Astrocyte (in vitro differentiated cells and primary cell): ENCODE measurements at regions not wholly inside any gene's neighbourhood (a gene's known extent, or its start where the extent isn't known, plus 50 kb on each side); places are given as distances from the start of the nearest gene placed in this dataset.

Experiments used
- DNase-seq: peaks from one replicate; pipeline ENCODE4 v3.0.0-alpha.2; 2010; ENCODE audit warnings: low read depth
- FAIRE-seq: peaks from 2 replicates; lab custom pipeline; 2011; peaks lifted over from hg19 to GRCh38; lab: Jason Lieb, UNC
- H2AFZ ChIP-seq: 2 replicates; pipeline ENCODE4 v1.6.0; 2012; ENCODE audit warnings: low read depth, low read length, inconsistent platforms
- H3K27ac ChIP-seq: 2 replicates; pipeline ENCODE4 v1.5.1; 2011; ENCODE audit warnings: low read depth, low read length, inconsistent platforms
- H3K27me3 ChIP-seq: 2 replicates; pipeline ENCODE4 v1.6.0; 2011; ENCODE audit warnings: low read length, inconsistent platforms; ENCODE audit not compliant: insufficient read depth
- H3K36me3 ChIP-seq: 2 replicates; pipeline ENCODE4 v1.5.1; 2011; ENCODE audit warnings: low read length, inconsistent platforms; ENCODE audit not compliant: insufficient read depth
- H3K4me1 ChIP-seq: 2 replicates; pipeline ENCODE4 v1.5.1; 2011; ENCODE audit warnings: low read length, inconsistent platforms; ENCODE audit not compliant: insufficient read depth
- H3K4me2 ChIP-seq: 2 replicates; pipeline ENCODE4 v1.6.0; 2012; ENCODE audit warnings: low read length, inconsistent platforms
- H3K4me3 ChIP-seq: 2 replicates; pipeline ENCODE4 v1.5.1; 2011; ENCODE audit warnings: low read depth, mild to moderate bottlenecking, low read length, inconsistent platforms; ENCODE audit not compliant: insufficient read depth
- H3K79me2 ChIP-seq: 2 replicates; pipeline ENCODE4 v1.6.0; 2012; ENCODE audit warnings: mild to moderate bottlenecking, low read length, inconsistent platforms; ENCODE audit not compliant: insufficient read depth
- H3K9ac ChIP-seq: 2 replicates; pipeline ENCODE4 v1.6.0; 2012; ENCODE audit warnings: mild to moderate bottlenecking, low read length, inconsistent platforms
- H3K9me3 ChIP-seq: 2 replicates; pipeline ENCODE4 v1.5.1; 2012; ENCODE audit warnings: low read depth, mild to moderate bottlenecking, low read length, inconsistent platforms; ENCODE audit not compliant: insufficient read depth
- H4K20me1 ChIP-seq: 2 replicates; pipeline ENCODE4 v1.6.0; 2012; ENCODE audit warnings: low read length, inconsistent platforms; ENCODE audit not compliant: insufficient read depth
- H3K27ac Mint-ChIP-seq: one replicate; pipeline ENCODE4 v1.8.0; 2021; ENCODE audit warnings: mild to moderate bottlenecking, mixed read lengths; ENCODE audit not compliant: unreplicated experiment
- H3K27me3 Mint-ChIP-seq: one replicate; pipeline ENCODE4 v1.8.0; 2021; ENCODE audit warnings: low read depth, mixed read lengths; ENCODE audit not compliant: unreplicated experiment
- H3K36me3 Mint-ChIP-seq: one replicate; pipeline ENCODE4 v1.8.0; 2021; ENCODE audit warnings: low read depth, mixed read lengths; ENCODE audit not compliant: unreplicated experiment
- H3K4me1 Mint-ChIP-seq: one replicate; pipeline ENCODE4 v1.8.0; 2021; ENCODE audit warnings: low read depth, mixed read lengths; ENCODE audit not compliant: unreplicated experiment
- H3K4me3 Mint-ChIP-seq: one replicate; pipeline ENCODE4 v1.8.0; 2021; ENCODE audit warnings: mild to moderate bottlenecking, moderate library complexity, mixed read lengths; ENCODE audit not compliant: unreplicated experiment
- H3K9me3 Mint-ChIP-seq: one replicate; pipeline ENCODE4 v1.8.0; 2021; ENCODE audit warnings: mild to moderate bottlenecking, mixed read lengths; ENCODE audit not compliant: unreplicated experiment
- CTCF ChIP-seq: IDR thresholded peaks from 2 replicates; pipeline ENCODE4 v1.5.1; 2011; ENCODE audit warnings: low read depth, mild to moderate bottlenecking, inconsistent platforms, low read length, moderate library complexity; ENCODE audit not compliant: insufficient read depth
- EZH2 ChIP-seq: IDR thresholded peaks from 2 replicates; pipeline ENCODE4 v1.6.1; 2012; ENCODE audit warnings: mild to moderate bottlenecking, low read length, inconsistent platforms; ENCODE audit not compliant: insufficient read depth

DNA sequence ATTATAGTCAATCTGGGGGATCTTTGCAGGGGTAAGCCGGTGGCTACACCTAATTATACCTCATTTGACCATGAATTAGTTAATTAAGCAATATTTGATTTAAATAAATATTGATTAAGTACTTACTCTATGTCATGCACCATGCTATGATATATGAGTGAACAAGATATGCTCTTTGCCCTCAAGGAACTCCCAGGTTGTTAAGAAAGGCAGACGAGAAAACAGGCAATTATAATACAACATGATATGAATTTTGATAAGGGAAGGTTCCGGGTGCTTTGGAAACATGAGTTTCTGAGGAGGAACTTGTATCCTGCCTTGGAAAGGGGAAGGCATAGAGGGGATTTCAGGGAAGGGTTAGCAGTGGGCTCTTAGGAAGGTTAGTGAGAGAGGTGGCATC lies 412.9 kb downstream of the WDR72 start:
- Mint-ChIP-seq H3K27me3 (peaks cover 10% of the 10 kb centered on the region), H3K27ac (no peak overlapping the region), H3K36me3 (no peaks in the 10 kb centered on the region), H3K4me3 (no peak overlapping the region), H3K4me1 (peaks cover 4% of the 10 kb centered on the region), H3K9me3 (no peaks in the 10 kb centered on the region)
- Histone ChIP-seq H3K27me3 (no peaks in the 10 kb centered on the region), H3K4me3 (no peak overlapping the region), H3K9ac (no peak overlapping the region), H3K4me2 (no peak overlapping the region), H3K9me3 (no peaks in the 10 kb centered on the region), H3K79me2 (no peaks in the 10 kb centered on the region), H3K4me1 (no peaks in the 10 kb centered on the region), H4K20me1 (no peaks in the 10 kb centered on the region), H2AFZ (no peak overlapping the region), H3K36me3 (no peaks in the 10 kb centered on the region), H3K27ac (no peak overlapping the region)
- TF ChIP-seq CTCF, result no peak
- no peak for TF ChIP-seq EZH2
- DNase-seq (no peak), FAIRE-seq (no peak)

DNA sequence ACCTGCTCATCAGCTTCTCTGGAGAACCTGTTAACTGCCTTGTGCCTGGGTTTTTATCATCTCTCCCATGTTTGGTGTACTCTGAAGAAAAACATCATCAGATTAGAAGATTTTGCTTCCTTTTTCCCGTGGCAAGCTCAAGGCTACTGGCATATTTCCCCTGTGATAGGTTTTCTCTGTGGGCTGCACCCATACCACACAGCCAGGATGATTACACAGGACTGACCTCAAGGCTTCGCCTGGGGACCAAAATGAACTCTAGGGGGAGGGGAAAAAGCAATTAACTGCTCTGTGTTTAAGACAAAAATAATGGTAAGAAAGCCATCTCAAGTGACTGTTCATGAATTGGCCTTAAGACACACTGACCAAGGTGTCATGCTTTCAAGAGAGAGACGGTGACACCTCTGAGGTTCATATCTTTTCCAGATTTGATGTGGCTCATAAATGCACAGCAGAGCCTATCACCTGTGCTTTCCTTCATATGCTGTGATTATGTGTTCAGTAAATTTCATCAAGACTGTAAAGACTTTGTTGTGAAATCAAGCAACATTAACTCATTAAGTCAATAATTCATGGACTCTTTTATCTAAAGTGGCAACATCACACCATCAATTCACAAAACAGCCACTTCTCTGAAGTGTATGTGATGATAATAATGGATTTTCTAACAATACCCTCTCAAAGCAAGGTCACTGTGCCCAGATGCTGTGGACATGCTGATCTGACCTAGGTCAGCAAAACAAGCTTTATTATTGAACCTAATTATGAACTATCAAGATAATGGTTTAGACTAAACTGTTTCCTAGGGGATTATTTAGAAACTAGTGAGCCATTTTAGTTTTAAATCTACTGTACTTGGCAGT lies 427.9 kb downstream of the WDR72 start:
- no peak overlapping the region for H3K4me3 Mint-ChIP-seq
- TF ChIP-seq EZH2 (no peak), CTCF (no peak)
- Histone ChIP-seq H3K36me3 (no peaks in the 10 kb centered on the region), H2AFZ (no peak overlapping the region), H3K9ac (no peak overlapping the region), H3K9me3 (no peaks in the 10 kb centered on the region), H3K27ac (no peak overlapping the region), H4K20me1 (no peaks in the 10 kb centered on the region), H3K4me2 (no peak overlapping the region), H3K79me2 (no peaks in the 10 kb centered on the region), H3K4me1 (no peaks in the 10 kb centered on the region), H3K27me3 (no peaks in the 10 kb centered on the region), H3K4me3 (no peak overlapping the region)
- no peak for DNase-seq
- no peak overlapping the region for H3K27ac Mint-ChIP-seq
- H3K9me3 Mint-ChIP-seq, result no peaks in the 10 kb centered on the region
- no peak for FAIRE-seq
- no peaks in the 10 kb centered on the region for H3K4me1 Mint-ChIP-seq
- H3K36me3 Mint-ChIP-seq, result no peaks in the 10 kb centered on the region
- no peaks in the 10 kb centered on the region for H3K27me3 Mint-ChIP-seq

- TF ChIP-seq CTCF, result no peak
- TF ChIP-seq EZH2, result no peak
- Histone ChIP-seq H3K36me3 (no peaks in the 10 kb centered on the region), H3K4me1 (no peaks in the 10 kb centered on the region), H3K9me3 (no peaks in the 10 kb centered on the region), H3K27ac (no peak overlapping the region), H3K4me2 (no peak overlapping the region), H3K9ac (no peak overlapping the region), H3K4me3 (no peak overlapping the region), H3K27me3 (no peaks in the 10 kb centered on the region), H4K20me1 (no peaks in the 10 kb centered on the region), H3K79me2 (no peaks in the 10 kb centered on the region), H2AFZ (no peak overlapping the region)
- Mint-ChIP-seq H3K36me3 (no peaks in the 10 kb centered on the region), H3K4me1 (peaks cover 2% of the 10 kb centered on the region), H3K27me3 (no peaks in the 10 kb centered on the region), H3K9me3 (no peaks in the 10 kb centered on the region), H3K4me3 (no peak overlapping the region), H3K27ac (no peak overlapping the region)
- FAIRE-seq, result no peak
- DNase-seq, result no peak
Measured at GRCh38 chr15:53328341-53328740, 431.1 kb downstream of the WDR72 start.
